Transverse colon (tissue), 3 donors: ENCODE measurements at regions not wholly inside any gene's neighbourhood (a gene's known extent, or its start where the extent isn't known, plus 50 kb on each side); places are given as distances from the start of the nearest gene placed in this dataset.

ENCODE experiments used
- CTCF ChIP-seq, 5 experiments: fragments of 200-600 bp in 3 of 5; fragments of 450-650 bp in 2 of 5; sonication (generic) in 3 of 5; IDR thresholded peaks; 1 replicate in 2 of 5; 2 replicates in 3 of 5; pipeline ENCODE4 v1.5.1; 2016 to 2017; ENCODE audit warnings: antibody characterized with exemption in 5 of 5, inconsistent platforms in 3 of 5, mild to moderate bottlenecking in 2 of 5, moderate library complexity in 1 of 5
- POLR2A ChIP-seq: fragments of 450-650 bp; IDR thresholded peaks from one replicate; pipeline ENCODE4 v1.6.1; 2016; ENCODE audit warnings: antibody characterized with exemption, mild to moderate bottlenecking, moderate library complexity

GRCh38 chrX:112571388-112571787 is 108.3 kb downstream of the LHFPL1 start:
- TF ChIP-seq CTCF (IDR thresholded peaks at IDR 0.05) = no peak
- no peak for TF ChIP-seq POLR2A
